Skin epidermis (tissue), 12 donors: ENCODE measurements at regions not wholly inside any gene's neighbourhood (a gene's known extent, or its start where the extent isn't known, plus 50 kb on each side); places are given as distances from the start of the nearest gene placed in this dataset.
"Not testable (repeated sequence)": the region's sequence is repeated elsewhere in the genome, so short reads cannot be mapped to it uniquely, and the experiment has no call there.

ENCODE experiments used
- H3K27ac ChIP-seq, 21 experiments: fragments of 200-600 bp; sonication (generic) in 11 of 21; one replicate each; pipeline ENCODE4 v1.5.0; 2020; ENCODE audit warnings: mild to moderate bottlenecking in 3 of 21, inconsistent platforms in 2 of 21, moderate library complexity in 2 of 21
- H3K4me3 ChIP-seq, 7 experiments: fragments of 200-600 bp; sonication (generic) in 2 of 7; one replicate each; pipeline ENCODE4 v1.5.0; 2020; ENCODE audit warnings: inconsistent platforms in 2 of 7, mild to moderate bottlenecking in 2 of 7, moderate library complexity in 1 of 7

DNA sequence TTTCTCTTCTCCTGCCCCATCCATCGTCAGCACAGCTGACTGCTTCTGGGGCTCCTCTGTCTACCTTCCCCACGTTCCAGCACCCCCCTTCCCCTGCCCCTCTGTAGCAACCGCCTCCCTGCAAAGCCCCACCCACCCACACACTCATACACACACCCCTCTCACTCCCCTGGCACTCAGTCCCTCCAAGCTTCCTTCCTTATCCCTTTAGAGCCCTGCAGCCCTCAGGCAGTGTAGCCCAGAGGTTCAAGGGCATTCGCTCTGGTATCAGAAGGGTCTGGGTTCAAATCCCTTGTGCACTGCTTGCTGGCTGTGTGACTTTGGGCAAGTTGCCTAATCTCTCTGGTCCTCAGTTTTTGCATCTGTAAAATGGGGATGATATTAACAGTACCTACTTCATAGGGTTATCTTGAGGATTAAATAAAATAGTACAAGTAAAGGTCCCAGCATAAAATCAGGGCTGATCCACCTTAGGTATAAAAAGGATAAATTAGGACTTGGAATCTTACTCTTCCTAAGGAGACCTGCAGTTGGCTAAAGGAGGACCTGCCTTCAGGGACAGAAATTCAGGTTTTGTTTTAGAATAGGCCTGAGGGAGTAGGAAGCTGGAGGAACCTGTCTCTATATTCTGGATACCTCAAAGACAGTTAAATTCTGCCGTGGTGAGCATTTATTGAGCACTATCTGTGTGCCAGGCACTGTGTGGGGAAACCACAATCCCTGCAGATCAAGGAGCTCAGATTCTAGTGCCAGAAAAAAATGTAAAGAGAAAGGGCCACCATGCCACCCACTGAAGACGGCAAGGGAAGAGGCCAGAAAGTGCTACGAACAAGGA lies 94.1 kb downstream of the SNX5 start:
- H3K27ac ChIP-seq = peak overlapping the region in 13 of 21 experiments; percentile 20 to 79 (median 44)
- no peak overlapping the region for H3K4me3 ChIP-seq

DNA sequence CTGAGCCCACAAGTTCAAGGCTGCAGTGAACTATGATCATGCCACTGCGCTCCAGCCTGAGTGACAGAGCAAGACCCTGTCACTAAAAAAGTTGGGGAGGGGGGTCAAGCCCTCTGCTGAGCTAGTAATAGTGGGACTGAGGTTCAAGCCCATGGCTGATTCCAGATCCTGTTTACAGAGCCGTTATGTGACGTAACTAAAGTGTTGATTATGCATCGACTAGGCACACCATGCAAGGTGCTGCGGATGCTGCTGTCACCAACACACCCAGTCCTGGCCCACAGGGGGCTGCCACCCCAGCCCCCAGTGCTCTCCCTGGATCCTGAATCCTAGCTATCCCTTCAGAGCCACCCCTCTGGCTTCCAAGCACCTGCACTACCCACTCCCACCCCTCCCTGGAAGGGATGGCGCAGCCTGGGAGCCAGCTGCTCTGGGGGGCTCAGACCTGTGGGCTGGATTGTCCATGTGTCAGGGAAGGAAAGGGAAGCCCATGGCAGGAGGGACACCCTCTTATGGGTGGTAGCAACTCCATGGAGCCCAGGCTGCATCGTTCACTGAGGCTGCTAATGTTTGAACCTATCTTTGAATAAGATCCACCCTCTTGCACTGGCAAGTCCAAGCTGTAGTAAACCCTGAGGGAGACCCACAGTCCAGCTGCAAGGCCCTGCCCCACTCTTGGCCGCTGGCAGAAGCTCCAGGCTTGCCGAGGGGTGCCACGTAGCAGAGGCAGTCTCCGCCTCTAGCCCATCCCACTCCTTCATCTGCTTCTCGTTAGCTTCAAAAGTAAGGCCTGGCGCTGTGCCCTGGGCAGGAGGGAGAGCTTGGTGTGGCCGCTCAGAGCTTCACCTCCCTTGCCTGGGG lies 95.0 kb downstream of the SNX5 start:
- H3K27ac ChIP-seq = peak overlapping the region in 13 of 21 experiments; percentile 12 to 79 (median 44)

DNA sequence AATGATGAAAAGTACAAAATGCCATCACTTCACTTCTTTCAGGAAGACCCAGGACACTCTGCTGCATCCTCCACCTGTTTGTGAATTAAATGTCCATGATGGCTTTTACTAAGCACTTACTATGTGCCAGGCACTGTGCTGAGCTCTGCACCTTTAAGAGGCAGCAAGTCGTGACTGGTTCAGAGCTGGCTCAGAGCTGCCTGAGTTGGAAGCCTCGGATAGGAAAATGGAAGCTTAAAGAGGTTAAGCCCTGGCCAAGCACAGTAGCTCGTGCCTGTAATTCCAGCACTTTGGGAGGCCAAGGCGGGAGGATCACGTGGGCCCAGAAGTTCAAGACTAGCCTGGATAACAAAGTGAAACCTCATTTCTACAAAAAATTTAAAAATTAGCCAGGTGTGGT lies 95.6 kb downstream of the SNX5 start:
- H3K27ac ChIP-seq = peak overlapping the region in 5 of 21 experiments; percentile 31 to 79 (median 67)
- H3K4me3 ChIP-seq = no peak overlapping the region

More for the DNA sequence above, 95.0 kb downstream of the SNX5 start:
- H3K4me3 ChIP-seq = no peak overlapping the region

DNA sequence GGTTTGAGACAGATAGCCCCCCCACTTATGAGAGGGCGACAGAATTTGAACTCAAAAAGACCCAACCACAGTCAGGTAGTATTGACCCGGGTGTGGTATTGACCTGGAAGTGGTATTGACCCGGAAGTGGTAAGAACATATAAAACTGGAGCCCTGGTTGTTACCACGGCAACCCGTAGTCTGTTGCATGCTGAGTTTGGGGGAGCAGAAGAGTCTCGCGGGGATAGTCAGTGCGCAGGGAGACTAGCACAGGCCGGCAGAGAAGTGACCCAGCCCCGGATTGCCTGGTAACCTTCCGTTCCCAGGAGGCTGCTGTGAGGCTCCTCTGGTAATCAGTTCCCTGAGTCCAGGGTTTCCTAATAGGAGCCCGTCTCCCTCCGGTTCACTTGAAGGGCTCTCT lies 96.2 kb downstream of the SNX5 start:
- Histone ChIP-seq H3K4me3 (no peak overlapping the region), H3K27ac (peak overlapping the region in 1 of 21 experiments; percentile 79)

DNA sequence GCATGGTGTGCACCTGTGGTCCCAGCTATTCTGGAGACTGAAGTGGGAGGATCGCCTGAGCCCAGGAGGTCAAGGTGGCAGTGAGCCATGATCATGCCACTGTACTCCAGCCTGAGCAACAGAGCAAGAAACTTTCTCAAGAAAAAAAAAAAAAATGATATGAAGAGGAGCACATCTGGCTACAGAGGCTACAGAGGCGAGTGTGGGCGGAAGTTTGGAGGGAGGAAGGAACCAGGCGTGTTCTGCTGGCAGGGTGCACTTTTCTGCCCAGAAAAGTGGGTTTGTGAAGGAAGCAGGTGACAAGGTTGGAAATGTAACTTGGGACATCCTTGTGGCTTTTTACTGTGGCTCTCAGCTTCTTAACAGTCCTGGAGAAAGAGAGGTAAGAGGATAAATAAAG lies 96.7 kb downstream of the SNX5 start:
- Histone ChIP-seq H3K4me3 (no peak overlapping the region), H3K27ac (no peak overlapping the region)

DNA sequence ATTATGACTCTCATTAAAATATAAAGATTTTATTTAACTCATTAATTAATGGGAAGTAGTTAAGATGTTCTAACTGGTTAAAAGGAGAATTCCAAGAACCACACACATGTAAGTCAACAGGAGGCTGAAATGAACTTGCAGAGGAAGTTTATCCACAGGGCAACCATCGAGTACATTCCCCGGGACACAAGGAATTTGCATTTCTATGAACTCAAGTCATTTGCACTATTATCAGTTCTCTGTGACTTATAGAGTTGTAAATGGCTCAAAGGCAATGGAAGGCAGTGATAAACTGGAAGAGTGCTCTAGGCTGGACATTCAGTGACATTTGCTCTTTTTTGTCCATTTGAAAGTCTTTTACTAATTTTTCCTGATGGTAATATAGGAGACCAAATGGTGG lies 97.4 kb downstream of the SNX5 start:
- Histone ChIP-seq H3K27ac (no peak overlapping the region), H3K4me3 (no peak overlapping the region)

DNA sequence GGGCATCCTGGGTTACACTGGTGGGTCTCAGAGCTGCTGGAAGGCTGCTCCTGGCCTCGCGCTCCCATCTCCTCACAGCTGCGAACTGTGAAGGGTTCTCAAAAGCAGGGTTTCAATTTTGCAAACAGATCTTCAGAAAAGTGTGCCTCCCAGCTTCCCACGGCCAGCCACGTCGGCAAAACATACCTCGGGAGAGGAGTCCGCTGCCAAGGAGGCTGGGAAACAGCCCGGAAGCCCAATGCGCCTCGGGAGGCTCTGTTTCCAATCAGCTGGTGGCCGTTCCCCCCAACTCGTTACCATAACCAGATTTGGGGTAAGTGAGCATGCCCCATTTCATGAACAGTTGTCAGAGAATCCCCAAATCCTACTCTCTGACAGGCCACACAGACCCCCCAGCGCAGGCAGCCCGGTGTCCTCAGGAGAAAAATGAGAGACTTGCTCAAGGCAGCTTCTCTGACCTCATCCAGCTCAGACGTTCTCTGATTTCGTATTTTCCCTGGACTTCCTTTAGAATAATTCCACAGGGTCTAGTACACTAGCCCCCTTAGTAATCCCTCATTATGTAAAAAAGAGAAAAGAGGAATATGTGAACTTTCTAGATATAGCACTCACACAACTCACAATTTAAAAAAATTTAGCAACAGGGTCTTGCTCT lies 98.4 kb downstream of the SNX5 start:
- H3K27ac ChIP-seq = peak overlapping the region in 14 of 21 experiments; percentile 17 to 81 (median 54)
- H3K4me3 ChIP-seq = no peak overlapping the region

DNA sequence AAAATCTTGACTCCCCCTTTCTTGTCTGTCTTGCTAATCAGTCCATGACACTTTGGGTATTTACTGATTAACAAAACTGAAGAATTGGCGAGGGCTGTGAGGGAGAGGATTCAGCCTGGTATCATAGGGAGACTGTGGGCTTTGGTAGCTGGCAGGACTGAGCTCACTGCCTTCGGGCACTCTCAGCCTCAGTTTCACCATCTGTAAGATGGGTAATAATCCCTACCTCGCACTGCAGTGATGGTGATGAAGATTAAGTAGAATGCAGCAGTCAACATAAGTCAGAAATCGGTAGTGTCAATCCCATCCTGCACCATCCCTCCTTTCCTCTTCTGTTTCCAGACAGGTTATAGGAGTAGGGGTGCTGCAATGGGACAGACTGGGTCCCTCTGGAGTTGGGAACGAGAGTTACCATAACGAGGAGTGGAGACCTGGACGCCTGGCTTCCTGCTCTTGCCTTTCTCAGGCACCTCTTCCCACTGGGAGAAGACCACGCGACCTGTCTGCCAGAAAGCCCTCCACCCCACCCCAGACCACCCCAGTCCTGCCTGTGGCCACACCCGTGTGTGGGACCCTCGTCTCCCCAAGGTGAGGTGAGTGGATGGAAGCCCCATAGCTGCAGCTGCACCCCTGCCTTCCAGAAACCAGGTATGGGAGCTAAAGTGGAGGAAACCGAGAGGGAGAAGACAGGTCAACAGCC lies 99.1 kb downstream of the SNX5 start:
- Histone ChIP-seq H3K27ac (peak overlapping the region in 14 of 21 experiments; percentile 17 to 81 (median 54)), H3K4me3 (no peak overlapping the region)

DNA sequence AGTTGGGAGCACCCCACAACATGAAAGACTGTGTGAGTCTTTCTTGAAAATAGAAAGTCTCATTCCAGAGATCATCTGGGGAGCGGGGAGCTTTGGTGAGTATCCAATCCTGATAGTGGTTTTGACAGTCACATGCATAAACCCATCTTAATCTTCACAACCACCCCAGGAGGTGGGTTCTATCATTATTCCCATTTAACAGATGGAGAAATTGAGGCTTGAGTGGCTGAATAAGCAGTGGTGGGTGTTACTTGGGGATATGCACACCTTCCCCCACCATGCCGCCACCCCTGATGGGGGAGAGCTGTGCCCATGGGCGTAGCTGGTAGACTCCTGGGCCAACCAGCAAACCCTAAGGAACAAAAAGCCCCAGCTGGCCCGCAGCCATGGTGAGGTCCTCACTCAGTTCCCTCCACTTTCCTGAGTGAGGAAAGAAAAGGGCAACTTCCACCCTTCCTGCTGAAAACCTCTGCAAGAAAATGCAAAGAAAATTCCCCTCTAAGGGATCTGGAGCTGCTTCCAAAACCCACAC lies 99.8 kb downstream of the SNX5 start:
- Histone ChIP-seq H3K27ac (no peak overlapping the region), H3K4me3 (no peak overlapping the region)

DNA sequence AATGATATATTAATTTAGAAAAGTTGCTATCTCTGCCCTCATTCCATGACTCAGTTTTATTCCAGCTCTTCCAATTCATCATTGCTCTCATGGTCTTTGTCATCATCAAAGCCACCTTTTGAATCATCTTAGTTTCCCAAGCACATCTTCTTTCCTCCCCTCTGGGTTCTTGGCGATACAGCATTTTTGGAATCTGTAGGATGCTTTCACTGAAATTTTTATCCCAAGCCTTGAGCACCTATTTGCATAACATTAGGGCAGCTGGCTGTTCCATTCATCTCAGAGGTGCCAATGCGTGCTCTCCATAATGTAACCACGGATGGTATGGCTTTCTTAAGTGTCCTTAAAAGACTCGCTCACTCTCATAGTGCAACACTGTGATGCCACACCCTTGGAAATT lies 100.4 kb downstream of the SNX5 start:
- no peak overlapping the region for H3K4me3 ChIP-seq
- H3K27ac ChIP-seq = no peak overlapping the region

DNA sequence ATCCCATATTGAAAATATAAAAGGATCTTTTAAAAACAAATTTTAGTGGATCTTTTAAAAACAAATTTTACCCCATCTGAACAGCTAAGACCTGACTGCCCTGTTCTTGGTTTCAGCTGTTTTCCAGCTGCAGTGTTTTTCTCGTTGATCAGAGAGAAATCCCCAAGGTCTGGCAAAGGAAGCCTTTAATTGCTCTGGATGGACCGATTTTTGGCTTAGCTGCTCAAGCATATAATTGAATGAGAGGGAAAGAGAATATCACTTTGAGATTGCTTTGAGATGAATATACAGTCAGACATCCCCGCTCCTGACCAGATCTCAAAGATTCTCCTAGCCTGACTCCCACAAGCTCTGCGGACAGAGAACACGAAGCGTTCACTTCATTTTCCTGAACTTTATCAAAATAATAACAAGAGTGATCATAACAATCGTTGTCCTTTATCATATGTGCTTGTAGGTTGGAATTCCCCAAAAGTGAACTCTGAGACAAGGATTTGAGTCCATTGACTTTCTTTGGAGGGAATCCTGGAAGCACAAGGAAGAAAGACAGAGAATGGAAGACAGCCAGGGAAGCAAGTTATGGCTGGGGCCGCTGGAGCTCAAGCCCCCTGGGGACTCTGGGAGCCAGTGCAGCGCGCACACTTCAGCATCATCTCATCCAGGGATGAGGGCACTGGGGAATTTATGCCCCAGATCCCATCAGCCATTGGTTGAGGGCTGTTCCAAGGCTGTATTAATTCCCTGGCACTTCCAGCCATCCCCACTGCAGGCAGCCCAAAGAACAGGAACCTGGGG lies 101.3 kb downstream of the SNX5 start:
- H3K27ac ChIP-seq = peak overlapping the region in 1 of 21 experiments; percentile 26

DNA sequence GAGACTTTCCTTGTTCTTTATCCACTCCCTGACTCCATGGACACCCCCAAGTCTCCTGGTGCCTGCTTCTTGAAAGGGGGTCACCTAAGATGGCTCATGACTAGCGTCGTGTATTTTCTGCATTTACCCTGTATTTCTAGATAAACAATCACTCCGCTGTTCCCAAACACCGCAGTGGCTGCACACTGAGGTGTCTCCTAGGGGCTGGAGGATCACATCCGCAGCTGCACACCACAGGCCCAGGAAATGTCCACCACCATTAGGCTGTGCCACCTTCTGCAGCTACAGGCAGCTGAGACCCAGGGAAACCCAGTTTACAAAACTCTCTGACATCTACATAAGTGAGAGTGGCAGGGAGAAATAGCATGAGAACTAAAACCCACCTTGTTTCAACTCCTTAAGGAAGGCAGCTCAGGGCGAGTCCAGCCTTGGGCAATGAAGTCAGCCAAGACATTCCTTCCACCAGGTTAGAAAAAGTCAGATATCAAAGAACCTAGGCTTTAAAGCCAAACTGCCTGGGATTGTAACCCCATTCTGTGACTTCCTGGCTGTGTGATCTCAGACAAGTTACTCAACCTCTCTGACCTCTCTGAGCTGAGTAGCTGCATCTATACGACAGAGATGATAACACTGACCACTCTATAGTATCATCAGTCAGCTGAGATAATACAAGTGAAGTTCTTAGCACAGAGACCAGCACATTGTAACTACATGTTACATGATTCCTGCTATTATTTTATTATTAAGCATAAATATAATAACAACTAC lies 102.2 kb downstream of the SNX5 start:
- Histone ChIP-seq H3K27ac (no peak overlapping the region), H3K4me3 (no peak overlapping the region)

More for the DNA sequence above, 101.3 kb downstream of the SNX5 start:
- no peak overlapping the region for H3K4me3 ChIP-seq

DNA sequence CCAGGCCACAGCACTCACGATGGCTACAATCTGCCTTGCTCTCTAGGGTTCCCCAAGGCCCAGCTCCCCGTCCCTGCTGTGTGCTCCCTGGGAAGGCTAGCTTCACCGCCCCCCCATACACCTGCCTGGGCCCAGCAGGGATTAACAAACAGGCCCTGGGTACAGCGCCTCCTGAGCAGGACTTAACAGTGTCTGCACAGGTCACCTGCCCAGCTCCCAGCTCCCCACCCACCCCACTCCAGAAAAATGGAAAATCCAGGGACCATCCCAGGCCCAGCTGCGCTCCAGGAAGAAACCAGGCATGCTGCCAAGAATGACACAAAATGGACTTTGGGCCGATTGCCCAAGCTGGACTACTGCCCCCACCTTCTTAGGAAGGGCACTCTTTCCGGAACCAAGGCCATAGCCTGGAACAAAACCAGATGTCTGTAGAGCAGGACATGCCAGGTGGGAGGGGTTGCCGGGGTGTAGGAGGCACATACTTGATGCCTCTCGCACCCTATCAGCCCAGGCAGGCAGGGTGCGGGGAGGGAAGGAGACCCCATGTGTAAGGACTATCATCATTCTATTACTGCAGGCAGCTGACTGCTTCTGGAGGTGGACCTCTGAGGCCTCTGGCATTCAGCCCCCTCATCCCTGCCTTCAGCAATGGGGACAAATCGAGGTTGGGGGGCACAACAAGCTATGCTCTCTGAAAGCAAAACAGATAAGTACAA lies 104.9 kb downstream of the SNX5 start:
- Histone ChIP-seq H3K4me3 (no peak overlapping the region), H3K27ac (no peak overlapping the region)

DNA sequence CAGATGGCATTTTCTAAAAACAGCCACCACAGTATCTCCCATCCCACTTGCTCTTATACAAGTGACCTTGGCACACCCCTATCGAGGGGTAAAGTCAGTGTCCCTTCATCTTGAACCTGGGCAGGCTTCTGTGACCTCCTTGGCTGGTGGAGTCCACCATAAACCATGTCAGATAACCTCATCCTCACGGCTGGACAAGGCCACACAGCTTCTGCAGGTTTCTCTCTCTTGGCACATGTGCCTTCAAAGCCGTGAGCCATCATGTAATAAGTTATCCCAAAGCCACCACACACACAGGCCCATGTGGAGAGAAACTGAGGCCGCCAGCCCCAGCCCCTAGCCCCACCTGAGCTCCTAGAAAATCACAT lies 105.4 kb downstream of the SNX5 start:
- H3K4me3 ChIP-seq = no peak overlapping the region
- no peak overlapping the region for H3K27ac ChIP-seq

DNA sequence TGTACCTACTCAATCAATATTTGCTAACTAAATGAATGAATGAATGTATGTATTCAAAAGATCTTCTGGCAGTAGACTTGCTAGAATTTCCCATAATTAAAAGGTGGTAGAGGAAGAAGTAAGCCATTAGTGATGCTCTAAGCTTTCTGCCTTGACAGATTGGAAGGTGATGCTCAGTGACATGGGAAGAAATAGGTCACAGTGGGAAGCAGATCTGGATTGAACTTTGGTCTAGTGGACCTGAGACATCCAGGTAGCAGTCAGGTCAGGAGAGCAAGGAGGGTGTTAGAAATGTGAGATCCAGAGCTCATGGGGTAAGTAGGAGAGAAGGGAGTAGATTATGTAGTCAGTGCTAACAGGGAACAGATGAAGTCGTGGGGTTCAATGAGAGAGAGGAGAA lies 106.4 kb downstream of the SNX5 start:
- Histone ChIP-seq H3K4me3 (no peak overlapping the region), H3K27ac (no peak overlapping the region)

DNA sequence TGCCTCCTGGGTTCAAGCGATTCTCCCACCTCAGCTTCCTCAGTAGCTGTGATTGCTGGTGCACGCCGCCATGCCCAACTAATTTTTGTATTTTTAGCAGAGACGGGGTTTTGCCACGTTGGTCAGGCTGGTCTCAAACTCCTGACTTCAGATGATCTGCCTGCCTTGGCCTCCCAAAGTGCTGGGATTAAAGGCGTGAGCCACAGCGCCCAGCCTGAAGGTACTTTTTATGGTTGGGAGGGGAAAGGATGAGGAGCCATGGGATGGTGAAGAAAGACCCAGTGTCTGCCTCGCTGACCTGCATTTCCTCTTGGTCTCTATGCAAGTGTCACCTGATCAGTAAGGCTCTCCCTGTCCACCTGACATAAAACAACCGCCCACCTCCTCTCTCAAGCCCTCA lies 107.0 kb downstream of the SNX5 start:
- not testable (repeated sequence) for H3K27ac ChIP-seq, H3K4me3 ChIP-seq
